GM21717 (cell line): ENCODE measurements at regions not wholly inside any gene's neighbourhood (a gene's known extent, or its start where the extent isn't known, plus 50 kb on each side); places are given as distances from the start of the nearest gene placed in this dataset.

Experiments used
- ATAC-seq: cut with Tn5 transposase; IDR thresholded peaks from one replicate; pipeline ENCODE4 v1.9.1; 2021; ENCODE audit warnings: mild to moderate bottlenecking, moderate library complexity; ENCODE audit not compliant: unreplicated experiment

DNA sequence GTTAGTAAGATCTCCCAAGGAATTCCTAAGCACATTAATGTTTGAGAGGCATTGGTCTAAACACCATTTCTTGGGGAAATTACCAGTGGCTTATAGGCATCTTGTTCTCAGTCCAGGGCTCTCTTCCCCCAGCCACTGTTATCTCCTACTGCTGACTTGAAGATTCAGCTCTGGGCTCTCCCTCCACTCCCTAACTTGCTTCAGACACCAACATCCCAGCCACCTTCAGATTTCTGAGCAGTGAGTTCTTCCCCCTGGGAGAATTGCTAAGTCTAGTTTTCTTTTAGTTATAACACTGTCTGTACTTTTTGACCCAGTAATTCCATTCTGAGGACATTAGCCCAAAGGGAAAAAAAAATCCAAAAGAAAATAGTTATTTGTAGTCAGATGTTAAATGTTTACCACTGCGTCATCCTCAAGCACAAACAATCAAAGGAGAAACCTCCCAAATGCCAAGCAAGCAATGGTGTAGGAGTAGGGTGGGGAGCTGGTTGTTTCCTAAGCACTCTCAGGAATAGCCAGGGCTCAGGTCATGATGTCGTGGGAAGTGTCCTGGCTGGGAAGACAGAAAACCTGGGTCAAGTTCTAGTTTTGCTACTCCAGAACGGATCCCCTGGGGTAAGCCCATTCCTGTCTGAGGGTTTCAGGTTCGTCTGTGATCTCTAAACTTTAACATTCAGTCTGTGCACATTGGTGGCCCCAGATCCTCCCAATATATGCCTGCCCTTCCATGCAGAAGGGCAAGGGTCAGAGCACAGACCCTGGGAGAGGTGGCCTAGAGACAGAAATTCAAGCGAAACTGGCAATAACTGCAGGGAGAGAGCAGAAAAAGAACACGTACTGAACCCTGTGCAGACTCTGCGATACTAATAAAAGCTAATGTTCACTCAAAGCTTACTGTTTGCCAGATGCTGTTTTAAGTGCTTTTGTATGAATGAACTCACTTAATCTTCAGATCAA, 191.1 kb upstream of the FGGY start:
- no peak for ATAC-seq

DNA sequence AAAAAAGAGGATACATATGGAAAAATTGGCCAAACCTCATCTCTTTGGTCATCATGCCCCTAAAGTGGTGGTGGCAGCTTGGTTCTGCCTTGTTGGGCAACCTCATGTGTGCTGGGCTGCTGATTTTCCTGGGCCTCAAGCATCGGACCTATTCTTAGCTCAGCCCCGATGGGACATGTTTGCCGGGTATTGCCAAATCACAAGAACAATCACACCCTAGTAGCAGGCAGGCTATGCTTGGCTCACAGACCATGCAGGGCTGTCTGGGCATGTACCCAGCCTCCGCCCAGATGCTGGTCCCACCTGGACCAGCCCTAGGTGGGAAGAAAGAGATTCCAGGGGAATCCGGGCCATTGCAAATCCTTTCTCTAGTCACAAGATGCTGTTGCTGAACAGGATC, 189.4 kb upstream of the FGGY start:
- no peak for ATAC-seq

DNA sequence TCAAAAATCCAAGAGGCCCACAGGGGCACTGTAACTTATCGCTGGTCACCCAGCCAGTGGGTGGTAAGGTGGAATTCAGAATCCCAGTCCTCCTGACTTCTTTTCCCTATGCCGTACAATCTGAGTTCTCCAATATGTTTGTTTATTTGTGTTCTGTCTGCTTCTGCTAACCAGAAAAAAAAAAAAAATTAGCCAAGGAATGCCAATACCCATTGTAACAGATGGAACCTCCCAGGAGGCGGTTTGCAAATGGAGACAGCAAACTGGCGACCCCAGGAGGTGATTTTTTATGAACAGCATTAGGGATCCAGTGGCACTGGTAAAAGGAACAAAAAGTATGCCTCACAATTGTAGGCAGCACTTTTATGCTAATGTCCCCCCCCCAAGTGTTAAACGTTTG, 189.0 kb upstream of the FGGY start:
- no peak for ATAC-seq

DNA sequence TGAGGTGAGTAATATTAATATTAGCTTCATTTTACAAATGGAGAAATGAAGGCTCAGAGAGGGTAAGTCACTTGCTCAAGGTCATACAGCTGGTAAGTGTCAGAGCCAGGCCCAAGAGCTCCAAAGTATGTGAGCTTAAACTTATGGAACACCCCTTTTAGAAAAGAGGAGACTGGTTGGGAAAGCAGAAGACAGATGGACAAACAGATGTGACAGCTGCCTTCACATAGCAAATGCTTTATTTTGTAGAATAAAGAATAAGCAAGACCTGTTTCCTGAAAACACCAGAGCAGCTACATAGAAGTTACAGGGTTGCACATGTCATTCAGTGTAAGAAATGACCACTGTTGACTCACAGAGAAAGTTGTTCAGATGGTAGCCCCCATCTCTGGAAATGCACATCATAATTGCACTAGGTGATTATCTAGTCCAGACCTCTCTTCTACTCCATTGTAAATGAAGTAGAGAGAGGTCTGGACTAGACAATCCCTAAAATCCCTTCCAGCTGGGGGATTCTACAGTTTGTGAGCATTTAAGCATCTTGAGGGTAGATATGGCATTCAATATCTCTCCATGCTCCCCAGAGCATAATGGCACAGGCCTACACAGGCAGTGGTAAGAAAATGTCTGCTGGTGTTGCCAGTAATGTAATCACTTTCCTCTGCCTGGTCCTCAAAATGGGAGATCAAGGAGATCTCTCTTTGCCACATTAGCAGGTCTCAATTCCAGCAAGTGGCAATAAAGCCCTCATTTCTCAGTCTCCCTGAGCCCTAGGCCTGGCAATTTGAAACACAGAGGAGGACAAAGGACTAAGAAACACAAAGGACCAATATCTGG, 188.2 kb upstream of the FGGY start:
- no peak for ATAC-seq

DNA sequence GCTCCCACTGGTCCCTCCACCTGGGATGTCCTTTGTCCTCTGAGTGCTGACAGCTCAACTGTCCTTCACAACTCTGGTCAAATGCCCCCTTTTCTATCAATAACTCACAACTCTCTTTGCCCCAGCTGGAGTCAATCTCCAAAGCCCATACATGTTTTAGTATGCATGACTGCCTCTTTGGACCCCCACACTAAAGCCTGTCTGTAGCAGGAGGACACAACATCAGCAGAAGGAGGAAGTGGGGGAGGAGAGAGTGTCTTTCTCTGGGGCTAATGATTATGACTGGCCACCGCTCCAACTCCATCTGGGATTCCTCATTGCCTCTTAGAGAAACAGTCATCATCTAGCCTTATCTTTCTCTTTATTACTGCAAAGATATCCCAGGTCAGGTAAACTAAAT, 186.6 kb upstream of the FGGY start:
- no peak for ATAC-seq

DNA sequence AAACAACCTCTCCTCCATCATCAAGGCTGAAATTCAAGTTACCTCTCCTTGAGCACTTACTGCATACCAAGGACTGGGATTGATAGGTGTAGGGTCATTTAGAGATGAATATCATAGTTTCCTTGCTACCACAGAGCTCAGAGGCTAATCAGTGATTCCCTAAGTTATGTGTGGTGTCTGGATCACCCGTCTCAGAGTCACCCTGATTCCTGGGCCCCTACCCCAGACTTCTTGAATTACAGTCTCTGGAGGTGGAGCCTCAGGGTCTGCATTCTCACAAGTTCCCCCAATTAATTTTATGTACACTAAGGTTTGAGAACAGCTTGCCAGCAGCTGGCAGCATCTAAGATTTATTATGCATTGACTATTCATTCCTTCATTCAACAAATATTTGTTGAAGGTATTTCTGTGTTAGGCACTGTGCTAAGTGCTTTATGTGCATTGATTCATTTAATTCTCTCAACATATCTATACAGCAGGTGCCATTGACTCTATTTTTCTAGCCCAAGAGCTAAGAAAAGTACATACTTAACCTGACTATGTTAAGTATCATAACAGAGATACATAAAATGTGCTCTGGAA, 182.9 kb upstream of the FGGY start:
- ATAC-seq, result no peak

DNA sequence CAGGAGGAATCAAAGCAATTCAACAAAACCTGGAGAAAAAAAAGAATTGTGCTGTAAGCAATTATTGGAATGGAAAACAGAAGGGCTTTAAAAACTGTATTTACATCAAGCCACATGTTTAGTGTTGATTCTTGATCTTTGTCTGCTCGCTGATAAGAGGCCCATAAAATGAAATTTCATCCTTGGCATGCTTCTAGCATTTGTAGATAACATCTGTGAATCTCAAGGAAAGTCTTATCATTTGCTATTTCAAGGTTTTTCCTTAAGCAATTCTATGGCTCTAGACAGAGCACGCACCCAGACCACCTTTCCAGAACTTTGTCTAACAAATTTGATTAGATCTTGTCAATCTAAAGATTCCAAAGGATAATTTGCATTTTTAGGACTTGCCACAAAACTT, 181.0 kb upstream of the FGGY start:
- no peak for ATAC-seq

DNA sequence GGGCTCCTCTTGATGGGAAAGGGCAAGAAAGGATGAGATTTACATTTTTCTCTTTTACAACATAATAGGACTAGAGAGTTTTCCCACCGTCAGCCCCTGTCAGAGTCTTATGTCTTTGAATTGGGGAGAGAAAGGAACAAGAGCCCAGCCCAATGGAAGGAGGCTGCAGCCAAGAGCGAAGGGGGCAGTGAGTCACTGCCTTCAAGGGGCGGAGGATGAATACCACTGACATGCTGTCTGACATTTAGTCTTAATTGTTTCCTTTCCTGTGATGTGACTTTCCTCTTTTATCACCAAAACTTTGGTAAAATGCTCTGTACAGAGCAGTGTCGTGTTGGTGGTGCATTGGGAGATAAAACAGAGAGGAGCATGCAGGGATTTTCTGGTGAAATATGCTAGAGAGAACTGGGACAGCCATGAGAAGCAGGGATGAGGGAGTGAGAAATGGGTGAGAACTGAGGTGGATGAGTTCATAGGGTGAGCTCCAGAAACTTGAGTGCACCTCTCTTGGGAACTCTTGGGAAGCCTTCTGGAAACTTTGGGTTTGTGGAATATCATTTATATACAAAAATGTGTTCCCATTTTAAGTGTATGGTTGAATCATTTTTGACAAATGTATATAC, 179.9 kb upstream of the FGGY start:
- ATAC-seq, result no peak

DNA sequence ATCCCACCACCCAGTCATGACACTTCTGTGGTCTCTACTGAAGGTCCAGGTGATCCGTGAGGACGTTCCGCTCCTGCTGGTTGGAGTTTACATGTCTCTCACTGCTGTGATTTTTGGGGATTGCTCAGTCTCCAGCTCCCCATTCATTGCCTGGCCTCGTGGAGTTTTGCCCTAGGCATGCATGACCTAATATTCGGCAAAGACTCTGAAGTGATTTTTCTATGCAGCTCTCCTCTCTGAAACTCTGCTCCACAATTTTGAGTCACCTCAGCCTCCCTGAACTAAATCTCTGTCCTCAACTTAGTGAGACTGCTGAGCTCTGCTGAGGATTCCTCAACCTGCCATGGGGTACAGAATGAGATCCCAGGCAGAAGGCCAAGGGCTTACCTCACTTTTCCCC, 174.4 kb upstream of the FGGY start:
- no peak for ATAC-seq

DNA sequence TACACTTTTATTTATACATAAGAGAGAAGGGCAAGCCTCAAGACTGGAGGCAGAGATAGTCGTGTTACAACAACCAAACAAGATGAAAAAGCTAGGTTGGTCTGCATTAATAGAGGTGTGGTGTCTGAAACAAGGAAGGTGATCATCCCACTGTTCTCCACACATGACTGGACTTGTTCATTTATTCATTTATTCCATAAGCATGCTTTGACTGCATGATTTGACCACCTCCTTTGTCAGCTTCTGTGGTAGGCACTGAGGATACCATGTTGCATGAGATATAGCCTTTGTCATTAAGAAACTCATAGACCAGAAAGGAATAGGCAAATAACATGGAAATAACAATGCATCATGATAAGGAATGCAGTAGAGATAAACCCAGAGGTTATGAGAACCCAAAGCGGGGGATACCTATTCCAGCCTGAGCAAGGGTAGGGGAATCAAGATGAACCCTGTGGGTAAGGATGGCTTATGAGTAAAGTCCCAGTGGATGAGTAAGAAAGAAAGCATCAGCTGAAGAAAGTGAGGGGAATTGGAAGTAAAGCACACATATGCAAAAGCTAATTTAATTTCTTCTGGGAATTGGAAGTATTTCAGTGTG, 173.7 kb upstream of the FGGY start:
- no peak for ATAC-seq

DNA sequence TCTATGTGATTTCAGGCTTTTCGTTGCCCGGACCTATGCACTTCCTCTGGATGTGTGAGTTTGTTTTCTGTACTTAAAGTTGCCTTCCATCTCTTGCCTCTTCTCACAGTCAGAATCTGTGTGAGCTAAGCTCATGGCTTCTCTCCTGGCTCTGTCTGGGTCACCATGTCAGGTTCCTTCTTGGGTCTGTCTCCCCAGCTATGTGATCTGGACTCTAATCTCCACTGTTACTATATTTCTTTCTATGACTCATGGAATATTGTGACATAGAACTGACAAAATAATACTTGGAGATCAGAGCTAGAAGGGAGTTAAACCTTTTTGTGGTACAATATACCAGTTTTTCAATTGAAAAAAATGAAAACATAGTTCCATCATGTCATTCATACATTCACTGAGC, 172.7 kb upstream of the FGGY start:
- ATAC-seq, result no peak

DNA sequence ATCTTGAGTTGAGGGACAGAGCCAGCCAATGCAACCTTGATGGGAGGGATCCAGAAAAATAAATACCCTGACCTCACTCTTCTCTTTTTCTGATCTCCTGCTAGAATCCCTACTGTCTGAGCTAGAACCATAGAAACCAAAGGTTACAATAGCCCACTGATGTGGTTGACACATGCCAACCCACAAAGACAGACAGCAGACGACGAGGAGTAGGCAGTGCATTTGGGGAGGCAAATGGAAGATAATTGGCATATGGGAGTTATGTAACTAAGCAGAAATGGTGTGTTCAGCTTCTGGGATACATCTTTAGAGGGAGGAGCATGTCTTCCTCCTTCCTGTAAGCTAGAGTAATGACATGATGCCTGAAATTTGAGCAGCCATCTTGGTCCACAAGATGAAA, 171.7 kb upstream of the FGGY start:
- no peak for ATAC-seq

DNA sequence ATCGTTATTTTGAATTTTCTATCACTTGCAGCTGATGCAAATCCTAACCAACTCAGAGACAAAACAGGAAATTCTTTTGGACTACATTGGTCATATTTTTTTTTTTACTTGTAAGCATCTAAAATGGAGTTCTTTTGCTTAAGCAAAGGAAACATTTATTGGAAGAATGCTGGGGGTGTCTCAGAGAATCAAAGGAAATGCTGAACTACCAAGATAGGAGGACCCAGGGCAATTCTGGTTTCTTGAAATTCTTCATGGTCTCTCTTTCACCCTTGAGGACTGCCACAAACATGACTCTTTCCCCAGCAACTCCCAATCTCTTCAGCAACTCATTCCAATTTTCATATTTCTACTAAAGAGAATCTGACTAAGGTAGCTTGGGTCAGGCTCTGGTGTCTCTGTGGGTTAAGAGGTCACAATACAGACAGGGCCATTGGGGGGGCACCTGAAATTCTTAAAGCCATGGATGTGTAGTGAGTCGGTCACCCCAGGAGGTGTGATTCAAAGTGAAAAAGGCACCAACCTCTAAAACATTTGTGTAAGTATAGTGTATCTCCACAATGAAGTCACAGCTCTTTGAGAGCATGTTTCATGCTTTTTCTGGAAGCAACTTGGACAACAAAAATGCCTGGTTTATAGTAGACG, 171.1 kb upstream of the FGGY start:
- ATAC-seq, result no peak

DNA sequence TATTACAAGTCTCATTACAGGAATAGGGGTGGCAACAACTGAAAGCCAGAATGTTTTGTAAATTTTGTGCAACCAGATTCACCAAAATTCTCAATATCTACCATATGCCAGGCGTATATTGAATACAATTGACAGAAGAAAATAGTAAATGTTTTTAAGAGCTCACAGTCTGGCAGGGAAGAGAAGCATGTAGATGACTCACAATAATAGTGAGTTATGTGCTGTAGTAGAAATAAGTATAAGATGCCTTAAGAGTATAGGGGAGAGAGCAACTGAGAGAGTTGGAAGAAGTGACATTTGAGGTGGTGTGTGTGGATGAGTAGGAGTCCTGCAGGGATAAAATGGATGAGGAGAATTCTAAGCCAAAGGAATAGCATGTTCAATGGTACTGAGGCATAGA, 170.5 kb upstream of the FGGY start:
- ATAC-seq, result no peak

DNA sequence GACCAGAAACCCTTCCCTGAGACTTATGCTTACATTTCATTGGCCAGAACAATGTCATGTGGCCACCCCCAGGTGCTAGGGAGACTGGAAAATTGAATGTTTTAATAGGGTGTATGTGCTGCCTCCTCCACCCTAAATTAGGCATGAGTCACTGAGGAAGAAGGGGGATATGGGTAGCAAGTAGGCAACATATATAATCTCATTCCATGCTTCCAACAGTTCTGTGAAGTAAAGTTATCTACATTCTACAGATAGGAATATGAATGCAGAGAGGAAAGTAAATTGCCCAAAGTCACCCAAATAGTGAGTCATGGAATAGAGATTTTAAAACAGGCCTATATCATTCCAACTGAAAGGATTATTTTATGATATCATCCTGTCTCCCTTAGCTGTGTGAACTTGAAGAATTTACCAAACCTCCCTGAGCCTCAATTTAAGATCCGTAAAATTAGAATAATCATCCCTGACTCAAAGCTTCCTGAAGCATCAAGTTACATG, 168.6 kb upstream of the FGGY start:
- no peak for ATAC-seq

DNA sequence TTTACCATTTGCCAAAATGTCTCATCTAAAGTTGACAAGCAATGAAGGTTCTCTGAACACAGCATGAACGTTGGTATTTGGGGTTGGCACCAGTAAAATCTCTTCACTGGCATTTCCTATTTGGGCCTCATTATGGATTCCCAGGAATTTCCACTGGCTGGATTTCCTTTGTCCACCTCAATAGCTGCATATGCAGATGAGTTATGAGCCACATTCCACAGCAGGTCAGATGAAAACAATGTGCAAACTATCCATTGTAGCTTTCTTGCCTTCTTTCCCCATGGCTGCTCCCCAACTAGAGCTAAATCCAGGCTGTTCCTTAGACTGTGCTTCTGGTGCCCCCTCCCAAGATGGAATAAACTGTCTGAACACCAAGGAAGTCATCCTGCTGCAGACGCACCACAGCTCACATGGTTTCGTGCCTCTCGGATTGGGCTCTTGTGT, 168.1 kb upstream of the FGGY start:
- no peak for ATAC-seq

DNA sequence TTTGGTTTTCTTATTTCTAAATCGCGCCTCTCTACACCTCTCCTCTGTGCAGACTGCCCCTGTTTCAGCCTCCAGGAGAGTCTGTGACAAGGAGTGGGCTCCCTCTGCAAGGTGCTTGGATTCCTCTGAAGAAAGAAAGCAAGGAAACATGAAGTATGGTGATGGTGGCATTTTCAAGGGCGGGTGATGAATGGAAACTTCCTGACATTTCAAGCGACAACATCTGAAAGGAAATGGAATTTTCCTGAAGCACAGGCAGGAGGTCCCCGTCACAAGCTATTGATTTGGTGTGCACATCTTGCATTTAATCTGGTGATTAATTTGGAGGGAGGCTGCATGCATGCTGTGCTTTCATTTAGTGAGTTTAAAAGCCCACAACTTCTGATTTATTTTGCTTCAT, 164.6 kb upstream of the FGGY start:
- no peak for ATAC-seq

DNA sequence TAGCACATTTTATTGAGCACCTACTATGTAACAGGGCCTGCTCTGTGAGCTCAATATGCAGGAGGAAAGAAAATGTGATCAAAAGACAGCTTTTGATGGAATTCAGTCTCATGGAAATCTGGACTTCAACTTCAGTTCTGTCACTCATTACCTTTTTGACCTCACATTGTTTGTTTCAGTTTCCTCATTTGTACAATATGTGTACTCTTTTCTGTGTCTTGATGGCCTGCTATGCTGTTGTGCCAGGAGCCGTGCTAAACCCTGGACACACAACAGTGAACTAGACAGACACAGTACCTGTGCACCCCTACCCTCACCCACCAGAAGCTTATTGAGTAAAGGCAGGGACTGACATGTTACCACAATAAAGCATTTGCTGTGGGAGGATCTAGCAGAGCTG, 162.9 kb upstream of the FGGY start:
- no peak for ATAC-seq

DNA sequence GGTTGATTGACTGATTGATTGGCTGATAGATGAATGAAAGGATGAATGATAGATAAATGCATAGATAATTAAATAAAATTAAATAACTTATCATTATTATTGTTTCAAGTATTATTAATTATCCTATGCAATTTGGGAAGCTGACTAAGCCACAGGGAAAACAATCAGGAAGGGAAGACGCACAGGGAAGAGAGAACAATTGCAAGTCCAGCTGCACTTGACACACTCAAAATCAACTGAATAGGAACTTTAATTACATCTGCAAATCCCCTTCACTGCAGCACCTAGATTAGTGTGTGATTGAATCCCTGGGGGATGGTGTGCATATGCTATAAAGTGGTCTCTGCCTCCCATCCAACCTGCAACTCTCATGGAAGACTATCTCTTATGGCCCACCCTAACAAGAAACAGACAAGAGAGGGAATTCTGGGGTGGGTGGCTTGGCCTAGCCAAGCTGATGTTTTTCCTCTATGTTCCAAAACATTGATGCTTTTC, 161.1 kb upstream of the FGGY start:
- no peak for ATAC-seq
